OCI-LY1 (cell line): ENCODE measurements at regions not wholly inside any gene's neighbourhood (a gene's known extent, or its start where the extent isn't known, plus 50 kb on each side); places are given as distances from the start of the nearest gene placed in this dataset.

Experiments
- H2AFZ ChIP-seq: fragments of 200-600 bp; sonication (generic), shearing (Covaris generic); 2 replicates; pipeline ENCODE4 v1.6.0; 2014; ENCODE audit warnings: antibody characterized with exemption, mild to moderate bottlenecking, low read length
- H3F3A ChIP-seq: fragments of 200-600 bp; sonication (generic), shearing (Covaris generic); 2 replicates; pipeline ENCODE4 v1.6.0; 2014; ENCODE audit warnings: mild to moderate bottlenecking, antibody characterized with exemption, low read length, moderate library complexity; ENCODE audit not compliant: insufficient read depth
- H3K27ac ChIP-seq: fragments of 200-600 bp; sonication (generic); 2 replicates; pipeline ENCODE4 v1.5.1; 2014; ENCODE audit warnings: low read length, mixed run types, mild to moderate bottlenecking, low read depth; ENCODE audit not compliant: poor library complexity, severe bottlenecking
- H3K27me3 ChIP-seq: fragments of 200-600 bp; sonication (generic); 2 replicates; pipeline ENCODE4 v1.6.0; 2014; ENCODE audit warnings: antibody characterized with exemption, mild to moderate bottlenecking, low read length, moderate library complexity; ENCODE audit not compliant: insufficient read depth
- H3K36me3 ChIP-seq: fragments of 200-600 bp; sonication (generic); 2 replicates; pipeline ENCODE4 v1.6.1; 2014; ENCODE audit warnings: mild to moderate bottlenecking, antibody characterized with exemption, low read length, moderate library complexity, mixed read lengths; ENCODE audit not compliant: insufficient read depth
- H3K4me1 ChIP-seq: fragments of 200-600 bp; sonication (generic); 2 replicates; pipeline ENCODE4 v1.5.1; 2014; ENCODE audit warnings: mild to moderate bottlenecking, low read length, moderate library complexity; ENCODE audit not compliant: insufficient read depth, severe bottlenecking
- H3K4me2 ChIP-seq: fragments of 200-600 bp; sonication (generic), shearing (Covaris generic); 2 replicates; pipeline ENCODE4 v1.6.1; 2014; ENCODE audit warnings: low read length
- H3K4me3 ChIP-seq: fragments of 200-600 bp; sonication (generic); 2 replicates; pipeline ENCODE4 v1.5.1; 2014; ENCODE audit warnings: low read length, low read depth, mild to moderate bottlenecking, mixed read lengths; ENCODE audit not compliant: poor library complexity, severe bottlenecking
- H3K79me2 ChIP-seq: fragments of 200-600 bp; shearing (Covaris generic); 2 replicates; pipeline ENCODE4 v1.6.1; 2016; ENCODE audit warnings: mixed run types, low read length, mixed read lengths; ENCODE audit not compliant: insufficient read depth
- H3K9ac ChIP-seq: fragments of 200-600 bp; sonication (generic), shearing (Covaris generic); 2 replicates; pipeline ENCODE4 v1.6.1; 2014; ENCODE audit warnings: mild to moderate bottlenecking, low read length, mixed read lengths
- H3K9me2 ChIP-seq: fragments of 200-600 bp; sonication (generic), shearing (Covaris generic); 2 replicates; pipeline ENCODE4 v1.6.1; 2014; ENCODE audit warnings: low read depth, mild to moderate bottlenecking, low read length, mixed read lengths
- H3K9me3 ChIP-seq: fragments of 200-600 bp; shearing (Covaris generic); 2 replicates; pipeline ENCODE4 v1.6.1; 2014; ENCODE audit warnings: low read length, mixed read lengths
- H4K20me1 ChIP-seq: fragments of 200-600 bp; sonication (generic), shearing (Covaris generic); 2 replicates; pipeline ENCODE4 v1.6.0; 2016; ENCODE audit warnings: mild to moderate bottlenecking, low read length; ENCODE audit not compliant: insufficient read depth
- EZH2 ChIP-seq: fragments of 200-600 bp; sonication (generic), shearing (Covaris generic); IDR thresholded peaks from 2 replicates; pipeline ENCODE4 v1.8.0; 2017; ENCODE audit warnings: borderline replicate concordance, mixed run types, mild to moderate bottlenecking, antibody characterized with exemption, low read length, moderate library complexity, mixed read lengths
- TF ChIP-seq, protein P1 (sequence below): fragments of 200-600 bp; sonication (generic), shearing (Covaris generic); IDR thresholded peaks from 2 replicates; pipeline ENCODE4 v1.5.1; 2017; ENCODE audit warnings: mild to moderate bottlenecking, antibody characterized with exemption, low read length, moderate library complexity, mixed read lengths

DNA sequence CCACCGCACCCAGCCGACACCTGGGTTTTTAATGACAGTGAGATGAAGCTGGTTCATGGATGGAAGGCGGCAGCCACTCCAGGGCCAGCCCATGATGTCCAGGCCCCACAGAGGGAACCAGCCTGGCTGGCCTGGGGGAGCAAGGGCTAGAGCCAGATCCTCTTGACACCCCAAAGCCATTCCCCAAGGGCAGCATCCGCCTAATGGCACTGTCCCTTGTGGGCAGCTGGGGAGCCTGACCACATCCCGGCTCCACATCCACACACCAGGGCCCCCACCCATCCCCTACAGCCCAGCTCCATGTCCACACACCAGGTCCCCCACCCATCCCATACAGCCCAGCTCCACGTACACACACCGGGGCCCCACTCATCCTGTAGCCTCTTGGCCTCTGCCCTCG, 53.3 kb upstream of the ACSF3 start:
- peak overlapping the region; percentile 69 for H3K27ac ChIP-seq
- no peaks in the 10 kb centered on the region for H3K9me3 ChIP-seq
- H3K4me1 ChIP-seq, result peaks cover 52% of the 10 kb centered on the region
- TF ChIP-seq EZH2, result no peak
- TF ChIP-seq, protein P1, sequence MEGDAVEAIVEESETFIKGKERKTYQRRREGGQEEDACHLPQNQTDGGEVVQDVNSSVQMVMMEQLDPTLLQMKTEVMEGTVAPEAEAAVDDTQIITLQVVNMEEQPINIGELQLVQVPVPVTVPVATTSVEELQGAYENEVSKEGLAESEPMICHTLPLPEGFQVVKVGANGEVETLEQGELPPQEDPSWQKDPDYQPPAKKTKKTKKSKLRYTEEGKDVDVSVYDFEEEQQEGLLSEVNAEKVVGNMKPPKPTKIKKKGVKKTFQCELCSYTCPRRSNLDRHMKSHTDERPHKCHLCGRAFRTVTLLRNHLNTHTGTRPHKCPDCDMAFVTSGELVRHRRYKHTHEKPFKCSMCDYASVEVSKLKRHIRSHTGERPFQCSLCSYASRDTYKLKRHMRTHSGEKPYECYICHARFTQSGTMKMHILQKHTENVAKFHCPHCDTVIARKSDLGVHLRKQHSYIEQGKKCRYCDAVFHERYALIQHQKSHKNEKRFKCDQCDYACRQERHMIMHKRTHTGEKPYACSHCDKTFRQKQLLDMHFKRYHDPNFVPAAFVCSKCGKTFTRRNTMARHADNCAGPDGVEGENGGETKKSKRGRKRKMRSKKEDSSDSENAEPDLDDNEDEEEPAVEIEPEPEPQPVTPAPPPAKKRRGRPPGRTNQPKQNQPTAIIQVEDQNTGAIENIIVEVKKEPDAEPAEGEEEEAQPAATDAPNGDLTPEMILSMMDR, result no peak
- H3K36me3 ChIP-seq, result no peaks in the 10 kb centered on the region
- no peaks in the 10 kb centered on the region for H3F3A ChIP-seq
- H3K4me3 ChIP-seq, result no peak overlapping the region
- H2AFZ ChIP-seq, result no peak overlapping the region
- no peak overlapping the region for H3K9ac ChIP-seq
- H3K27me3 ChIP-seq, result peaks cover 9% of the 10 kb centered on the region
- no peak overlapping the region for H3K4me2 ChIP-seq
- no peaks in the 10 kb centered on the region for H4K20me1 ChIP-seq
- H3K9me2 ChIP-seq, result no peaks in the 10 kb centered on the region
- no peaks in the 10 kb centered on the region for H3K79me2 ChIP-seq

DNA sequence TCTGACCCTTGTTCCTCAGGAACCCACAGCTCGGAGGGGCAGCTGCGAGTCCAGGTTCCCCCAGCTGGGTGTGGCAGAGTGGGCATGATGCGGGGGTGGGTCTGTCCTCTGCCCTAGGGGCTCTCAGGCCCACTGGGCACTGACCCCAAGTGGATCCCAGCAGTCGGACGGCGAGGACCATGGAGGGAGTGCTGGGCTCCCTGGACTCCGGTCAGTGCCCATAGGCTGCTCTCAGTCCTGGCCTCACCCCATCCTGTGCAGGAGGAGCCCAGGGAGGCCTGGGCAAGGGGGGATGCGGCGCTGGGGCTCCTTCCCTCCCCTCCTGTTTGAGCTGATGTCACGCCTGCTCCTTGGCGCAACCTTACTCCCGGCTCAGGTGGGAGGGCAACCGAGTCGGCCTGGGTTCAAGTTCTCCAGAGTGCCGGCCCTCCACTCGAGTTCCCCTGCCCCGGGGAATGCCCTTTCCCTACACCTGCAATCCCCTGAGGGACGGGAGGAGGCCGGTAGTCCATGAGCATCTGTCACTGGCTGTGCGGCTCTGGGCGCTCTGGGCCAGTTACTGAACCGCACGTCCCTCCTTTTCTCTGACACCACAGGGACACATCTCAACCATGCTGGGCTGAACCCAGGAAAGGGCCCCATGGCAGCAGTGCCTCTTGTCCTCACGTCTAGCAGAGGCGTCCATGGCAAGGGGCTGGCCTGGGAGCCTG, 52.6 kb upstream of the ACSF3 start:
- no peak overlapping the region for H2AFZ ChIP-seq
- H3K4me3 ChIP-seq, result no peak overlapping the region
- no peak overlapping the region for H3K9ac ChIP-seq
- no peak overlapping the region for H3K4me2 ChIP-seq
- H4K20me1 ChIP-seq, result no peaks in the 10 kb centered on the region
- no peaks in the 10 kb centered on the region for H3F3A ChIP-seq
- H3K36me3 ChIP-seq, result no peaks in the 10 kb centered on the region
- no peaks in the 10 kb centered on the region for H3K79me2 ChIP-seq
- H3K9me3 ChIP-seq, result no peaks in the 10 kb centered on the region
- H3K27ac ChIP-seq, result no peak overlapping the region
- TF ChIP-seq, protein P1, result no peak
- no peak for TF ChIP-seq EZH2
- peaks cover 49% of the 10 kb centered on the region for H3K4me1 ChIP-seq
- no peaks in the 10 kb centered on the region for H3K9me2 ChIP-seq
- H3K27me3 ChIP-seq, result peaks cover 16% of the 10 kb centered on the region

GRCh38 chr16:89041571-89042481, 51.8 kb upstream of the ACSF3 start:
- TF ChIP-seq, protein P1, result no peak
- TF ChIP-seq EZH2, result no peak
- Histone ChIP-seq H2AFZ (no peak overlapping the region), H3K27ac (no peak overlapping the region), H3K4me3 (no peak overlapping the region), H3K79me2 (no peaks in the 10 kb centered on the region), H4K20me1 (no peaks in the 10 kb centered on the region), H3K36me3 (no peaks in the 10 kb centered on the region), H3K9ac (no peak overlapping the region), H3K9me3 (no peaks in the 10 kb centered on the region), H3F3A (no peaks in the 10 kb centered on the region), H3K4me2 (no peak overlapping the region), H3K9me2 (no peaks in the 10 kb centered on the region), H3K27me3 (peaks cover 19% of the 10 kb centered on the region), H3K4me1 (peaks cover 49% of the 10 kb centered on the region)
